Vagina (tissue), 2 donors: ENCODE measurements at regions not wholly inside any gene's neighbourhood (a gene's known extent, or its start where the extent isn't known, plus 50 kb on each side); places are given as distances from the start of the nearest gene placed in this dataset.

Experiments used
- DNase-seq, 2 donors: peaks; one replicate each; pipeline ENCODE4 v3.0.0-alpha.2; 2017; ENCODE audit errors: extremely low spot score in 2 of 2
- H3K27ac ChIP-seq: fragments of 200-600 bp; sonication (generic); one replicate; pipeline ENCODE4 v1.5.1; 2019
- H3K27me3 ChIP-seq: fragments of 200-600 bp; sonication (generic); one replicate; pipeline ENCODE4 v1.5.1; 2019
- H3K36me3 ChIP-seq, 2 donors: fragments of 200-600 bp; sonication (generic); one replicate each; pipeline ENCODE4 v1.5.1; 2017 to 2019
- H3K4me1 ChIP-seq: fragments of 200-600 bp; sonication (generic); one replicate; pipeline ENCODE4 v1.5.1; 2019
- H3K4me3 ChIP-seq, 2 donors: fragments of 200-600 bp; sonication (generic); 1 replicate in 1 of 2; 2 replicates in 1 of 2; pipeline ENCODE4 v1.5.1; 2016 to 2019
- H3K9me3 ChIP-seq: fragments of 200-600 bp; sonication (generic); one replicate; pipeline ENCODE4 v1.5.1; 2019
- CTCF ChIP-seq, 3 experiments: fragments of 450-650 bp in 2 of 3; fragments of 200-600 bp in 1 of 3; sonication (generic) in 1 of 3; IDR thresholded peaks; one replicate each; pipeline ENCODE4 v1.5.1; 2017 to 2019; ENCODE audit warnings: antibody characterized with exemption in 3 of 3, mild to moderate bottlenecking in 2 of 3, moderate library complexity in 2 of 3
- POLR2A ChIP-seq, 2 donors: fragments of 450-650 bp; IDR thresholded peaks; one replicate each; pipeline ENCODE4 v1.6.1; 2017; ENCODE audit warnings: antibody characterized with exemption in 2 of 2, mild to moderate bottlenecking in 2 of 2, moderate library complexity in 2 of 2
- POLR2AphosphoS5 ChIP-seq, 2 donors: sonication (generic); formaldehyde crosslinking; IDR thresholded peaks; one replicate each; pipeline ENCODE4 v1.9.0; 2017; ENCODE audit warnings: antibody characterized with exemption in 2 of 2, mild to moderate bottlenecking in 2 of 2, low read depth in 1 of 2; ENCODE audit not compliant: insufficient read depth in 1 of 2
- intact Hi-C: fragments of 100-400 bp; cut with DNase I; formaldehyde crosslinking; loops from one replicate; pipeline ENCODE4 v1.15.1; 2023

GRCh38 chr14:26963711-26964110, 365.9 kb upstream of the NOVA1 start:
- no peak overlapping the region for H3K27ac ChIP-seq

GRCh38 chr14:26965490-26965889, 367.7 kb upstream of the NOVA1 start:
- DNase-seq = no peak
- Histone ChIP-seq H3K36me3 (no peaks in the 10 kb centered on the region), H3K4me1 (no peaks in the 10 kb centered on the region), H3K27me3 (no peaks in the 10 kb centered on the region), H3K9me3 (no peaks in the 10 kb centered on the region), H3K27ac (no peak overlapping the region), H3K4me3 (no peak overlapping the region)
- intact Hi-C loops = no loop called here
- TF ChIP-seq POLR2A (IDR thresholded peaks at IDR 0.05) (no peak), POLR2AphosphoS5 (IDR thresholded peaks at IDR 0.05; ENCODE audit: insufficient read depth in 1 of 2, low read depth in 1 of 2) (no peak), CTCF (IDR thresholded peaks at IDR 0.05) (no peak)

More at GRCh38 chr14:26963711-26964110, 365.9 kb upstream of the NOVA1 start:
- H3K36me3 ChIP-seq = no peaks in the 10 kb centered on the region
- DNase-seq = peak in 1 of 2 donors; percentile 92
- H3K4me1 ChIP-seq = no peaks in the 10 kb centered on the region
- H3K9me3 ChIP-seq = no peaks in the 10 kb centered on the region
- TF ChIP-seq POLR2AphosphoS5 (IDR thresholded peaks at IDR 0.05; ENCODE audit: insufficient read depth in 1 of 2, low read depth in 1 of 2) = peak in 1 of 2 donors; percentile 49
- TF ChIP-seq POLR2A (IDR thresholded peaks at IDR 0.05) = no peak
- H3K27me3 ChIP-seq = no peaks in the 10 kb centered on the region
- intact Hi-C loops = no loop called here
- H3K4me3 ChIP-seq = no peak overlapping the region

GRCh38 chr14:26966908-26967307, 369.1 kb upstream of the NOVA1 start:
- no peaks in the 10 kb centered on the region for H3K4me1 ChIP-seq
- H3K9me3 ChIP-seq = no peaks in the 10 kb centered on the region
- no peak overlapping the region for H3K27ac ChIP-seq
- H3K4me3 ChIP-seq = no peak overlapping the region
- intact Hi-C loops = no loop called here
- peak in 1 of 2 donors; percentile 55 for TF ChIP-seq POLR2AphosphoS5 (IDR thresholded peaks at IDR 0.05; ENCODE audit: insufficient read depth in 1 of 2, low read depth in 1 of 2)
- no peak for TF ChIP-seq CTCF (IDR thresholded peaks at IDR 0.05)
- TF ChIP-seq POLR2A (IDR thresholded peaks at IDR 0.05) = no peak
- DNase-seq = peak in 1 of 2 donors; percentile 88
- no peaks in the 10 kb centered on the region for H3K36me3 ChIP-seq
- H3K27me3 ChIP-seq = no peaks in the 10 kb centered on the region

- H3K27me3 ChIP-seq = no peaks in the 10 kb centered on the region
- no peak for DNase-seq
- H3K4me1 ChIP-seq = no peaks in the 10 kb centered on the region
- TF ChIP-seq POLR2AphosphoS5 (IDR thresholded peaks at IDR 0.05; ENCODE audit: insufficient read depth in 1 of 2, low read depth in 1 of 2) (no peak), POLR2A (IDR thresholded peaks at IDR 0.05) (no peak), CTCF (IDR thresholded peaks at IDR 0.05) (no peak)
- intact Hi-C loops = no loop called here
- H3K4me3 ChIP-seq = no peak overlapping the region
- no peak overlapping the region for H3K27ac ChIP-seq
- no peaks in the 10 kb centered on the region for H3K36me3 ChIP-seq
- H3K9me3 ChIP-seq = no peaks in the 10 kb centered on the region
Observed at GRCh38 chr14:26974965-26975364, 377.1 kb upstream of the NOVA1 start.

GRCh38 chr14:26982071-26982470, 384.2 kb upstream of the NOVA1 start:
- Histone ChIP-seq H3K4me3 (no peak overlapping the region), H3K36me3 (no peaks in the 10 kb centered on the region), H3K27me3 (no peaks in the 10 kb centered on the region), H3K4me1 (no peaks in the 10 kb centered on the region), H3K9me3 (no peaks in the 10 kb centered on the region), H3K27ac (no peak overlapping the region)
- TF ChIP-seq CTCF (IDR thresholded peaks at IDR 0.05) = no peak
- TF ChIP-seq POLR2AphosphoS5 (IDR thresholded peaks at IDR 0.05; ENCODE audit: insufficient read depth in 1 of 2, low read depth in 1 of 2) = no peak
- TF ChIP-seq POLR2A (IDR thresholded peaks at IDR 0.05) = no peak
- DNase-seq = no peak
- intact Hi-C loops = no loop called here
